Stomach (tissue), 8 donors: ENCODE measurements at regions not wholly inside any gene's neighbourhood (a gene's known extent, or its start where the extent isn't known, plus 50 kb on each side); places are given as distances from the start of the nearest gene placed in this dataset.
A peak's percentile ranks its signal among the peaks of the same experiment; 100 is the strongest.

Experiments used
- DNase-seq, 2 donors: peaks; one replicate each; pipeline versions ENCODE4 v3.0.0 to v3.0.0-alpha.2; 2013 to 2019
- H3K27ac ChIP-seq, 5 donors: fragments of 200-600 bp in 4 of 5; sonication (generic) in 4 of 5; one replicate each; pipeline ENCODE4 v1.5.1; 2013 to 2019; ENCODE audit warnings: mild to moderate bottlenecking in 1 of 5, moderate library complexity in 1 of 5
- H3K27me3 ChIP-seq, 3 donors: fragments of 200-600 bp; sonication (generic); one replicate each; pipeline ENCODE4 v1.5.1; 2017 to 2019; ENCODE audit warnings: mixed run types in 1 of 3
- H3K36me3 ChIP-seq, 4 donors: fragments of 200-600 bp; sonication (generic); 1 replicate in 3 of 4; 2 replicates in 1 of 4; pipeline ENCODE4 v1.5.1; 2016 to 2019
- H3K4me1 ChIP-seq, 4 donors: fragments of 200-600 bp; sonication (generic); one replicate each; pipeline ENCODE4 v1.5.1; 2016 to 2019
- H3K4me3 ChIP-seq, 4 donors: fragments of 200-600 bp; sonication (generic) in 3 of 4; one replicate each; pipeline ENCODE4 v1.5.1; 2016 to 2019; ENCODE audit warnings: mild to moderate bottlenecking in 1 of 4
- H3K9me3 ChIP-seq, 4 donors: fragments of 200-600 bp; sonication (generic); one replicate each; pipeline ENCODE4 v1.5.1; 2016 to 2019
- EP300 ChIP-seq: sonication (generic); formaldehyde crosslinking; IDR thresholded peaks from one replicate; pipeline ENCODE4 v1.6.1; 2017; ENCODE audit warnings: antibody characterized with exemption
- POLR2A ChIP-seq, 4 donors: fragments of 450-650 bp; IDR thresholded peaks; one replicate each; pipeline ENCODE4 v1.6.1; 2016; ENCODE audit warnings: antibody characterized with exemption in 4 of 4, control low read depth in 2 of 4, mild to moderate bottlenecking in 1 of 4, moderate library complexity in 1 of 4
- POLR2AphosphoS5 ChIP-seq, 3 donors: sonication (generic); formaldehyde crosslinking; IDR thresholded peaks; one replicate each; pipeline ENCODE4 v1.6.1; 2016; ENCODE audit warnings: antibody characterized with exemption in 3 of 3
- WGBS, 5 donors: extraction: QIAGEN DNeasy Blood & Tissue Kit in 3 of 5; methylation state at CpG; one replicate each; pipeline versions ENCODE4 v1.1.5 to v1.1.7; 2013 to 2018; 5-methylcytosine and 5-hydroxymethylcytosine counted together
- intact Hi-C: fragments of 100-400 bp; cut with DNase I; formaldehyde crosslinking; loops from one replicate; pipeline ENCODE4 v1.15.1; 2023; ENCODE audit warnings: low total_unique reads
- TF ChIP-seq, protein P1 (sequence below), 7 experiments: fragments of 450-650 bp in 4 of 7; fragments of 200-600 bp in 3 of 7; sonication (generic) in 3 of 7; IDR thresholded peaks; one replicate each; pipeline ENCODE4 v1.5.1; 2016 to 2019; ENCODE audit warnings: antibody characterized with exemption in 7 of 7, control low read depth in 2 of 7, mild to moderate bottlenecking in 1 of 7
- donor health status: healthy with polysubstance abuse.
- donor health status: Bipolar disorder and iron deficiency.
- donor health status: healthy.

DNA sequence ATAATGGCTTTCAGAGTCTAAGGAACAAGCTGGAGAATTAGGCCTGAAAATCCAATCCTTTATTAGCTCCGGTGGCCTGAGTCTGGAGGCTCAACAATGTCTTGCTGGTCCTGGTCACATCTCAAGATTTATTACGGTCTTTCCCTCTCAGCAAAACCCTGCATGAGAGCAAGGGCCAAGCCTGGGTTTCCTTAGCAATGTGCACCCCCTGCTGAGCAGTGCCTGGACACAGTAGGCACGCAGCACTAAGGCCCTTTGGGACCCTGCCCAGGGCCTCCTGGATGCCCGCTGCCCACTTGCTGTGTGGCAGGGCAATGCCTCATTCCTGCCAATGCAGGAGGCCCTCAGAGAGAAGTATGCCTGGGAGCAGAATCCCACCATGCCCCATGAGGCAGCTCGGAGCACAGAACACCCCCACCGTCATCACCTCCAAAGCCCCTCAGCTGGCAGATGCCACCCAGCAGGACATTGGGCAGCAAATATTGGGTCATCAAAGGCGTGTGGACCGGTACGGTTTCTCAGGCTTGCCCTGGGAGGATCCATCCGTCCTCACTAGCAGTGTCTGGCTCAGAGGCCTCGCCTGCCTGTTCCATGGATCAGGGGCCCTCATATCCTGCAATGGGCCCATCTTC, 156.4 kb downstream of the OAT start:
- intact Hi-C loops, result no loop called here
- Histone ChIP-seq H3K4me3 (no peak overlapping the region), H3K4me1 (no peaks in the 10 kb centered on the region), H3K36me3 (no peaks in the 10 kb centered on the region), H3K9me3 (peaks cover 0 to 13% (median 5%) of the 10 kb centered on the region in 4 donors), H3K27ac (no peak overlapping the region), H3K27me3 (no peaks in the 10 kb centered on the region)
- no peak for TF ChIP-seq POLR2AphosphoS5 (IDR thresholded peaks at IDR 0.05)
- no peak for TF ChIP-seq EP300
- TF ChIP-seq POLR2A (IDR thresholded peaks at IDR 0.05), result no peak
- TF ChIP-seq, protein P1, sequence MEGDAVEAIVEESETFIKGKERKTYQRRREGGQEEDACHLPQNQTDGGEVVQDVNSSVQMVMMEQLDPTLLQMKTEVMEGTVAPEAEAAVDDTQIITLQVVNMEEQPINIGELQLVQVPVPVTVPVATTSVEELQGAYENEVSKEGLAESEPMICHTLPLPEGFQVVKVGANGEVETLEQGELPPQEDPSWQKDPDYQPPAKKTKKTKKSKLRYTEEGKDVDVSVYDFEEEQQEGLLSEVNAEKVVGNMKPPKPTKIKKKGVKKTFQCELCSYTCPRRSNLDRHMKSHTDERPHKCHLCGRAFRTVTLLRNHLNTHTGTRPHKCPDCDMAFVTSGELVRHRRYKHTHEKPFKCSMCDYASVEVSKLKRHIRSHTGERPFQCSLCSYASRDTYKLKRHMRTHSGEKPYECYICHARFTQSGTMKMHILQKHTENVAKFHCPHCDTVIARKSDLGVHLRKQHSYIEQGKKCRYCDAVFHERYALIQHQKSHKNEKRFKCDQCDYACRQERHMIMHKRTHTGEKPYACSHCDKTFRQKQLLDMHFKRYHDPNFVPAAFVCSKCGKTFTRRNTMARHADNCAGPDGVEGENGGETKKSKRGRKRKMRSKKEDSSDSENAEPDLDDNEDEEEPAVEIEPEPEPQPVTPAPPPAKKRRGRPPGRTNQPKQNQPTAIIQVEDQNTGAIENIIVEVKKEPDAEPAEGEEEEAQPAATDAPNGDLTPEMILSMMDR (IDR thresholded peaks at IDR 0.05), result no peak
- WGBS, 5 donors, result 80 to 87% (median 82%) methylated on average over 7 to 11 of the region's 11 CpGs
- no peak for DNase-seq

DNA sequence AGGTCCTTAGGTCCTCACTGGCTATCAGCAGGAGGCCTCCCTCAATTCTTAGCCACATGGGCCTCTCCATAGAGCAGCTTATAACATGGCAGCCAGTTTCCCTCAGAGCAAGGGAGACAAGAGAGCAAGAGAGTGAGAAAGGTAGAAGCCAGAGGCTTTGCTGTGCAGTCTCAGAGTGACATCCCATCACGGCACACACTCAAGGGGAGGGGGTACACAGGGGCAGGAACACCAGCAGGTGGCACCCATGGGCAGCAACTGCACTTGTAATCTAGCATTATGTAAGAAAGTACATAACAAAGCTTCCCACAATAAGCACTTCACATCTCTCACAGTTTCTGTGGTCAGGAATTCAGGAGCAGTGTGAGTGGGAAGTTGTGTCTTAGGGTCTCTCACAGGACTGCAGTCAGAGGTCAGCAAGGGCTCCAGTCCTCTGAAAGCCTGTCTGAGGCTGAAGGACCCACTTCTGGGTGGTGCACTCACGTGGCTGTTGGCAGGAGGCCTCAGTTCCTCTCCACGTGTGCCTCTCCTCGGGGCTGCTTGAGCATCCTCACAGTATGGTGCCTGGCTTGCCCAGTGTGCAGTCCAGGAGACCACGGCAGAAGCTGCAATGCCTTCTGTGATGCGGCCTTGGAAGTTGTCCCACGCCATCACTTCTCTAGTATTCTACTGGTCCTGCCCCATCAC, 159.4 kb downstream of the OAT start:
- no peak overlapping the region for H3K27ac ChIP-seq
- TF ChIP-seq, protein P1 (IDR thresholded peaks at IDR 0.05), result no peak
- TF ChIP-seq POLR2A (IDR thresholded peaks at IDR 0.05), result no peak
- TF ChIP-seq EP300, result no peak
- no peak for TF ChIP-seq POLR2AphosphoS5 (IDR thresholded peaks at IDR 0.05)
- 78 to 86% (median 82%) methylated on average over 7 of the region's 7 CpGs for WGBS, 5 donors
- no peaks in the 10 kb centered on the region for H3K4me1 ChIP-seq
- intact Hi-C loops, result no loop called here
- H3K4me3 ChIP-seq, result no peak overlapping the region
- no peak for DNase-seq
- H3K27me3 ChIP-seq, result no peaks in the 10 kb centered on the region
- H3K36me3 ChIP-seq, result no peaks in the 10 kb centered on the region
- H3K9me3 ChIP-seq, result peaks cover 0 to 13% (median 5%) of the 10 kb centered on the region in 4 donors

DNA sequence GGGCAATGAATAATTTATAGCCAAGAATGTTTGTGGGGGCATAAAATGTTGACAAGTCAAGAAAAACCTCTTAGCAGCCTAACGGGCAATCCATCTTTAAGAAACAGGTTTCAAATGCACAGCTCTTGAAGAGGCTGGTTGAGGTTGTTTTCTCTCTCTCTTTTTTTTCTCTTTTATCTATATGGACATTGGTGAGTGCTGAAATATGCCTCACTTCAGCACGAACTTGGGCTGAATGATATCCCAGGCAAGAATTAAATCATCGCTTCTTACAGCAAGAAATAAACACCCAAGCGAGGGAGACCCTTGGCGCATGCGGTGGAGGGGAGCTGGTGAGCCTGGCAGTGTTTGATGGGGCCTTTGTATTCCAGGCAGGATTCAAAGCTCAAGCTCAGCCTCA, 160.9 kb downstream of the OAT start:
- DNase-seq, result no peak
- 76 to 84% (median 78%) methylated on average over 6 of the region's 6 CpGs for WGBS, 5 donors
- TF ChIP-seq, protein P1 (IDR thresholded peaks at IDR 0.05), result no peak
- TF ChIP-seq POLR2AphosphoS5 (IDR thresholded peaks at IDR 0.05) (no peak), POLR2A (IDR thresholded peaks at IDR 0.05) (no peak), EP300 (no peak)

DNA sequence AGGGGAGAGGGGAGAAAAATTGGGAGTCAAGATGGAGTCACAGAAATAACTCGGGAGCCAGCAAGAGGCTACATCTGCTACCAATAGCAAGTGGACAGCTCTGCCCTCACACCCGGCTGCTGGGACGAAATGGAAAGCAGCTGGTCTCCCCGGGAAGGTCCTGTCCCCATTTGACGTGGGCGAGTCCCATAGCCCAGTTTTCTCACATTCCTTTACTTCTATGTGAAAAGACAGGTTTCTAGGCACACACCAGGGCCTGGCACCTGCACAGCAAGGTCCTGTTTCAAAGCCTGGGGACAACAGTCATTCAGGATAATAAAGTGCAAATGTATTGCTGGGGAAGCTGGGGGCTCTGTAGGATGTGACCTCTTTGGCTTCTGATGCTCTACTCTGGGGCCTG, 162.6 kb downstream of the OAT start:
- no peaks in the 10 kb centered on the region for H3K36me3 ChIP-seq
- no peak for TF ChIP-seq EP300
- TF ChIP-seq POLR2AphosphoS5 (IDR thresholded peaks at IDR 0.05), result no peak
- TF ChIP-seq, protein P1 (IDR thresholded peaks at IDR 0.05), result no peak
- no peak for TF ChIP-seq POLR2A (IDR thresholded peaks at IDR 0.05)
- H3K4me3 ChIP-seq, result no peak overlapping the region
- 63 to 69% (median 64%) methylated on average over 6 of the region's 6 CpGs for WGBS, 5 donors
- no peaks in the 10 kb centered on the region for H3K27me3 ChIP-seq
- peak in 1 of 2 donors; percentile 45 for DNase-seq
- H3K9me3 ChIP-seq, result peaks cover 0 to 13% (median 5%) of the 10 kb centered on the region in 4 donors
- intact Hi-C loops, result no loop called here
- H3K27ac ChIP-seq, result peak overlapping the region in 3 of 5 donors; percentile 41 to 83 (median 56)
- H3K4me1 ChIP-seq, result peaks cover 0 to 6% (median under 1%) of the 10 kb centered on the region in 4 donors

More for the DNA sequence above, 160.9 kb downstream of the OAT start:
- Histone ChIP-seq H3K27me3 (no peaks in the 10 kb centered on the region), H3K4me3 (no peak overlapping the region), H3K9me3 (peaks cover 0 to 13% (median 5%) of the 10 kb centered on the region in 4 donors), H3K36me3 (no peaks in the 10 kb centered on the region), H3K4me1 (no peaks in the 10 kb centered on the region), H3K27ac (peak overlapping the region in 1 of 5 donors; percentile 83)
- intact Hi-C loops, result no loop called here
